ENCODE measurements at regions not wholly inside any gene's neighbourhood (a gene's known extent, or its start where the extent isn't known, plus 50 kb on each side); places are given as distances from the start of the nearest gene placed in this dataset.

DNA sequence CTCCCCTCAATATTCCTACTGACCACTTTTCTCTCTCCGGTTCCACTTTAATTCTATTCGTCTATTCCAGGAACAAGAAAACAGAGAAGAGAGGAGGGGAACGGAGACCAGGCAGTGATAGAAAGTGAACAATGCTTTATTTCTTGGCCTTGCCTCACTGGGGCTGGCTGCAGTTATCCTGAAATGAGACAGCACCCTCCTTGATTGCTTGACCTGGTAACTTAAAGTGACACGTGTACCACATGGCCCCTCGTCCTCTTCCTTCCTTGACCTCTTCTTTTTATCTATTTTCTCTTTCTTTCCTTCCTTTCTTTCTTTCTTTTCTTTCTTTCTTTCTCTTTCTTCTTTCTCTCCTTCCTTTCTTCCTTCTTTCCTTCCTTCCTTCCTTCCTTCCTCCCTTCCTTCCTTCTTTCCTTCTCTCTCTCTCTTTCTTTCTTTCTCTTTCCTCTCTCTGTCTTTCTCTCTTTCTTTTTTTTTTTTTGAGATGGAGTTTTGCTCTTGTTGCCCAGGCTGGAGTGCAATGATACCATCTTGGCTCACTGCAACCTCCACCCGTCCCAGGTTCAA is 52.8 kb upstream of the CLMP start:
- no peak for DNase-seq (ENCODE audit: low read depth)
- TF ChIP-seq, protein P1, sequence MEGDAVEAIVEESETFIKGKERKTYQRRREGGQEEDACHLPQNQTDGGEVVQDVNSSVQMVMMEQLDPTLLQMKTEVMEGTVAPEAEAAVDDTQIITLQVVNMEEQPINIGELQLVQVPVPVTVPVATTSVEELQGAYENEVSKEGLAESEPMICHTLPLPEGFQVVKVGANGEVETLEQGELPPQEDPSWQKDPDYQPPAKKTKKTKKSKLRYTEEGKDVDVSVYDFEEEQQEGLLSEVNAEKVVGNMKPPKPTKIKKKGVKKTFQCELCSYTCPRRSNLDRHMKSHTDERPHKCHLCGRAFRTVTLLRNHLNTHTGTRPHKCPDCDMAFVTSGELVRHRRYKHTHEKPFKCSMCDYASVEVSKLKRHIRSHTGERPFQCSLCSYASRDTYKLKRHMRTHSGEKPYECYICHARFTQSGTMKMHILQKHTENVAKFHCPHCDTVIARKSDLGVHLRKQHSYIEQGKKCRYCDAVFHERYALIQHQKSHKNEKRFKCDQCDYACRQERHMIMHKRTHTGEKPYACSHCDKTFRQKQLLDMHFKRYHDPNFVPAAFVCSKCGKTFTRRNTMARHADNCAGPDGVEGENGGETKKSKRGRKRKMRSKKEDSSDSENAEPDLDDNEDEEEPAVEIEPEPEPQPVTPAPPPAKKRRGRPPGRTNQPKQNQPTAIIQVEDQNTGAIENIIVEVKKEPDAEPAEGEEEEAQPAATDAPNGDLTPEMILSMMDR (IDR thresholded peaks at IDR 0.05; ENCODE audit: control insufficient read depth, insufficient read depth, low read depth, low read length, missing control alignments) = no peak

DNA sequence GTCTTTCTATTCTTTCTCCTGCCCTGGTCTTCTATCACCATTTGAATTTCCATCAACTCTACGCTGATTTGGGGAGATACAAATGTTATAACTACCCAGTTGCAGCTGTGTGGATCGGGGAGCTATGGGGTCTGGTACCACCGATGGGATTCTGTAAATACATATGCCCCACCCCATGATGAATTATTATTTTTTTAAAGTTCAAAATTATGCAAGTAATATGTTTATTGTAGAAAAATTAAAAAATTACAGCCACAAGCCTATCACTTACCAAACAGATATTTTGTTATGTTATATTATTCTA is 52.4 kb upstream of the CLMP start:
- TF ChIP-seq, protein P1 (IDR thresholded peaks at IDR 0.05; ENCODE audit: control insufficient read depth, insufficient read depth, low read depth, low read length, missing control alignments) = no peak
- no peak overlapping the region for H3K4me3 ChIP-seq (ENCODE audit: control insufficient read depth, low read depth, low read length)
- DNase-seq (ENCODE audit: low read depth) = no peak

More for the DNA sequence above, 52.8 kb upstream of the CLMP start:
- H3K4me3 ChIP-seq (ENCODE audit: control insufficient read depth, low read depth, low read length) = no peak overlapping the region

DNA sequence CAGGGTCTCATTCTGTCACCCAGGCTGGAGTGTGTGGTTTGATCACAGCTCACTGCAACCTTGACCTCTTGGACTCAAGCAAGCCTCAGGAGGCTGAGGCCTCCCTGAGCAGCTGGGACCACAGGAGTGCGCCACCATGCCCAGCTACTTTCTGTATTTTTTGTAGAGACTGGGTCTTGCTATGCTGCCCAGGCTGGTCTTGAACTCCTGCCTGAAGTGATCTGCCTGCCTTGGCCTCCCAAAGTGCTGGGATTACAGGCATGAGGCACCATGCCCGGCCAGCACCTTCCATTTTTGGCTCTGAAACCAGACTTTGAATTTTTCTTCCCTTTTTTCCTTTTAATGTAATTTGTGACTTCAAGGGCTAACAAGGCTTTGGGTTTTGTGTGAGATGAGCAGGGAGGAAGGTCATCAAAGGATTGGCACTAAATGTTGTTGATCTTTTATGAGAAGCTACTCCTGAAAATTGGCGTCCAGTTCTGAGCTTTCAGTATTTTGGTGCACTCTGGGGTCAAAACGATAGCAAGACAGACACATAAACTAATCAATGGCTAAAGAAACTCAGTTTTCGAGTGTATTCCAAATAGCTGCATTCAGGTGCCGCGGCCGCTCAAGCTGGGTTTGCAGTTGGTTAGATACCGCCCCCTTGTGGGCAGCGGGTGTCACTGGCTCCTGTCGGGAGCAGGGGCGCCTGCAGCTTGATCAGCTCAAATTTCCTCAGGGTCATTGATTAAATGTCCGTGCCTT is 51.9 kb upstream of the CLMP start:
- no peak overlapping the region for H3K4me3 ChIP-seq (ENCODE audit: control insufficient read depth, low read depth, low read length)
- DNase-seq (ENCODE audit: low read depth) = no peak
- TF ChIP-seq, protein P1 (IDR thresholded peaks at IDR 0.05; ENCODE audit: control insufficient read depth, insufficient read depth, low read depth, low read length, missing control alignments) = peak; percentile 98

DNA sequence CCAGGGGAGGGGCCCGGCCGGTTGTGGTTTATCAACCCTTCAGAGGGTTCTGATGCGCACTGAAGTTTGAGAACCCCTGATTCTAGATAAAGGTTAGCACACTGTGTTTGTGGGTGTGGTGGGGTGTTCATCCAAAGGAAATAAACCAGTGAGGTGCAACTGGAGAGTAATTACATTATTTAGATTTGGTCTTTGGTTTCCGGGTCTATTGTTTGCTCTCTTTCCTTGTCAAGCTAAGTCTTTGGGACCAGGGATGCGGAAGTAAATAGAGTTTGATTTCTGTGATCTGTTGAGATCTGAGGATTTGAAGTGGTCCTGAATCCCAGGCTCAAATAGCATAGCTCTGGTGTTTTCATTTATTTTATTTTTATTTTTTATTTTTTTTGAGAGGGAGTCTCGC is 50.5 kb upstream of the CLMP start:
- no peak for DNase-seq (ENCODE audit: low read depth)
- no peak overlapping the region for H3K4me3 ChIP-seq (ENCODE audit: control insufficient read depth, low read depth, low read length)

More for the DNA sequence above, 50.5 kb upstream of the CLMP start:
- TF ChIP-seq, protein P1 (IDR thresholded peaks at IDR 0.05; ENCODE audit: control insufficient read depth, insufficient read depth, low read depth, low read length, missing control alignments) = no peak
